Esophagus muscularis mucosa (tissue), 3 donors: ENCODE measurements at regions not wholly inside any gene's neighbourhood (a gene's known extent, or its start where the extent isn't known, plus 50 kb on each side); places are given as distances from the start of the nearest gene placed in this dataset.

Experiments
- CTCF ChIP-seq, 3 experiments: fragments of 200-600 bp in 2 of 3; fragments of 450-650 bp in 1 of 3; sonication (generic) in 2 of 3; IDR thresholded peaks; one replicate each; pipeline ENCODE4 v1.5.1; 2017 to 2019; ENCODE audit warnings: antibody characterized with exemption in 3 of 3, mild to moderate bottlenecking in 2 of 3, moderate library complexity in 1 of 3
- POLR2A ChIP-seq: fragments of 450-650 bp; IDR thresholded peaks from one replicate; pipeline ENCODE4 v1.6.1; 2017; ENCODE audit warnings: antibody characterized with exemption, moderate library complexity, mild to moderate bottlenecking, low read depth

GRCh38 chr6:139647841-139648240 is 273.4 kb upstream of the CITED2 start:
- no peak for TF ChIP-seq CTCF (IDR thresholded peaks at IDR 0.05)
- no peak for TF ChIP-seq POLR2A
